NCI-H1105 treated with DMSO at 0.1 percent for 48 hours (cell line): ENCODE measurements at regions not wholly inside any gene's neighbourhood (a gene's known extent, or its start where the extent isn't known, plus 50 kb on each side); places are given as distances from the start of the nearest gene placed in this dataset.

Experiments used
- DNase-seq: peaks from one replicate; lab custom pipeline; 2025; lab: John Stamatoyannopoulos, UW

GRCh38 chr5:13477118-13477737 lies 467.3 kb downstream of the DNAH5 start:
- no peak for DNase-seq

DNA sequence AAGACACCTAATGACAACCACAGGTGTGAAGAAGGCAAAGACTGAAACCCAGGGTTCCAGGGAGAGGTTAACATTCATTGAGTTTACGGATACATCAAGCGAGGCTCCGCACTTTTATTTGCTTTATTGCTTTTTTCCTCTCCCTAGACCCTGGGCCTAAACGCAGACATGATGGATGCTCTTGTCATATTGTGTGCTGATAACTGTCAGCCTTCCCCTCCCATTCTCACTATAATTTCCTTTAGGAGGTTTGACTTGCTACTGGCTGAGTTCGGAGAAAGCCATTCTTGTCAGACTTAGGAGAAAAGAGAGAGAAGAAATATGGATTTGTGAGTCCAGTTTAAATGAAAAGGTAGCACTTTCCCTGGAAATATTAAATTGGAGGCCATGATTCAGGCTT lies 471.6 kb downstream of the DNAH5 start:
- no peak for DNase-seq

- DNase-seq = no peak
Measured at GRCh38 chr5:13470975-13471374, 473.5 kb downstream of the DNAH5 start.

DNA sequence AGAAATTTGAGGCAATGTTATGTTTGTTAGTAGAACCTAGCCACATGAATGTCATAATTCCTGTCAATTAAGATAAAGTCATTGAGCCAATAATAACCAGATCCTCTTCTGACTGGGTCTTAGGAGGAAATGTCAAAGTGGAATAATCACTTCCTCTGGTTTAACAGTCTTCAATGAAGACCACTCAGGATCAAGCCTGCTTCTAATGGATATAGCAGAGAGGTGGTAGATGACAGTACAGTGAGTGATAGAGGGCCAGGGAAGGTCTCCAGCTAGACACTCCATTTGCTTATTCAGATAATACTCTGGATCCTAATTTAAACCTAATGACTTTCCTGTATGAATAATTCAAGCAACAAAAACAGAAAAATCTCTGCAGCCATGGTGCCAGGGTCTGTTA lies 474.2 kb downstream of the DNAH5 start:
- DNase-seq = no peak

DNA sequence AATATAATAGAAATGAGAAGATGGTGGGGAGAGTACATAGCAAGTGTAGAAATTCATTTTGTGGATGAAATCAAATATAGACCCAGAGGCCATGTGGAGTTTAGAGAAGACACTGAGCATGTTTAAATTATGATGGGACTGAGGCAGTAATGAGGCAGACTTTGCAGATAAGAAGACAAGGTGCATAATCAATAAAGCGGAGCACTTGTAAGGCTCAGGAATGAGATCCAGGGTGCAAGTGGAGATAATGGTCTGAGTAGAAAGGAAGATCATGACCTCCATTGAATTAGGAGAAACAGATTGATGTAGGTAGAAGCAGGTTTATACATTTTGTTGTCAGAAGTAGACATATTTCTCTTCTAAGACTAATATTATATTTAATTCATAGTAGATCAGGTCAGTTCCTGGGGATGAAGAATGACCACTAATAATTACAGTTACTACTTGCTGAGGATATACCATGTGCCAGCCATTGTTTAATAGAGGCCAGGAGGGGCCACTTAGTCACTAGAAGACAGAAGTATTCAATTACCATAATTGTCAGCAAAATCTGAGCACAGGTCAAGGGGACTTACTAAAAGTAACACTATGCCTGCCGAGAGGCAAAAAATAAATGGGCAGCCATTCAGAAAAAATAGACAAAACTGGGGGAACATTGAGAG lies 479.8 kb downstream of the DNAH5 start:
- no peak for DNase-seq

- DNase-seq = no peak
Measured at GRCh38 chr5:13460587-13460986, 483.9 kb downstream of the DNAH5 start.

GRCh38 chr5:13454050-13454449 lies 490.4 kb downstream of the DNAH5 start:
- DNase-seq = no peak

- DNase-seq = no peak
Measured at GRCh38 chr5:13448843-13449242, 495.6 kb downstream of the DNAH5 start.

DNA sequence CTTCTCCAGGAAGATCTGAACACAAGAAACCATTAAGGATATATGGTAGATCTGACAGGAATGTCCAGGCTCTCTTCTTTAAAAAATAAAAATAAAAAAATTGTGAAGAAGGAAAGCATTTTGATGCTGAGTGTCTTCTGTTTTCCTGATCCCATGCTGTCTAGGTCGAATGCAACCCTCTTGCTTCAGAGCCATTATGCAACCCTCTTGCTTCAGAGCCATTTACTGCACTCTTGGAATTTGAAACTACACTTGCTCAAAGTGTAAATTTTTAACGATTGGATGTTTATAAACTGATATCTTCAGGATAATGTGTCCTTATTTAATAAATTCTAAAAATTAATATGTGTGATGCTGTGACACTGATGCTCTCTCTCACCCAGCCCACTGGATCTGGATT lies 505.1 kb downstream of the DNAH5 start:
- DNase-seq = no peak

DNA sequence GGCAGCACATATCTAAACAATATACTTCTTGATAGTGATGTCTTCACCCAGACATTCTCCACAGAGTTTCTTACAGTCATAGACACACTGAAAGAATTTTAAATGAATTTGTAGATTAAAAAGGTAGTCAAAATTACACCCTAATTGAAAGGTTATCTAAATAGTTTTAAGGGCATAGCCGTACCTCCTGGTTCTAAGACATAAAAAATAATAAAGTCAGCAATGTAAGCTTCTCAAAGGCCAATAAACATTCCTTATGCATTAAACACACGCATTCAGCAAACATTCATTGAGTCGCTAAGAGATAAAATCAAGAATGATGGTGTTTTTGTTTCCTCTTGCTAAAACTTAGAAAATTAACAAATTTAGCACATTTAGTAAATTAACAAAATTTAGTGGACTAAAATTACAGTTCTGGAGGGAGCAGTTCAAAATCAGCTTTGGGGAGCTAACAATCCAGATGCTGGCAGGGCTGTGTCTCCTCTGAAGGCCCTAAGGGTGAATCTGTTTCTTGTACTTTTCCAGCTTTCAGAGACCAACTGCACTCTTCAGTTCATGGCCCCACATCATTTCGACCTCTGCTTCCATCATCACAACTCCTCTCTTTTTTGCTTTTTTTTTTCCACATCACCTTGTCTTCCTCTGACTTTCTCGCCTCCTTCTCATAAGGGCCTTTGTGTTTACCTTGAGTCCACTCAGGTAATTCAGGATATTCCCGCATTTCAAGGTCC lies 516.5 kb downstream of the DNAH5 start:
- DNase-seq = no peak

GRCh38 chr5:13412040-13412595 lies 532.4 kb downstream of the DNAH5 start:
- peak; percentile 78 for DNase-seq

- DNase-seq = no peak
Measured at GRCh38 chr5:13408616-13409015, 535.9 kb downstream of the DNAH5 start.

DNA sequence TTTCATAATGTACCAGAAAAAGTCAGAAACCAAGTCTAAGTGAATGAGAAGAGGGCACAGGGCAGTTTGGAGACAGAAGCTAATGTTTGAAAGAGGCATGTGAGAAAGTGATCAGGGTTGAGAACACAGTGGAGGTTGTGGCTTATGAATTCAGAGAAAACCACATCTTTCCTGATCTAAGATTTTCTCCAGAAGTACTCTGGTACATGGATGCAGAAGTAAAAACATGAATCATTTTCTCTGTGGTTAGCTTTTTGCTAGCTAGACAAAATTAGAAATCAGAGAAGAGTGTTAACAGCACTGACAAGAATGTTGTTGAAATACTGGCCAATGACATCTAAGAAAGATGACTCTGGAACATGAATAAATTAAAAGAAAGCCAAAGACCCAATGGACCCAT lies 541.1 kb downstream of the DNAH5 start:
- DNase-seq = no peak

DNA sequence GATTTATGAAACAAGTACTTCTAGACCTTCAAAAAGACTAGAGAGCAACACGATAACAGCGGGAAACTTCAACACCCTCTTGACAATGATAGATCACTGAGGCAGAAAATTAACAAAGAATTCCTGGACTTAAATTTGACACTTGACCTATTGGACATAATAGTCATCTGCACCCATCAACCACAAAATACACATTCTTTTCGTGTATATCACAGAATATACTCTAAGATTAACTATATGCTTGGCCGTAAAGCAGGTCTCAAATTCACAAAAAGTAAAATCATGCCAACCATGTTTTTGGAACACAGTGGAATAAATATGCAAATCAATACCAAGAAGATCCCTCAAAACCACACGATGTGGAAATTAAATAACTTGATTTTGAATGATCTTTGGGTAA lies 559.4 kb downstream of the DNAH5 start:
- DNase-seq = no peak

DNA sequence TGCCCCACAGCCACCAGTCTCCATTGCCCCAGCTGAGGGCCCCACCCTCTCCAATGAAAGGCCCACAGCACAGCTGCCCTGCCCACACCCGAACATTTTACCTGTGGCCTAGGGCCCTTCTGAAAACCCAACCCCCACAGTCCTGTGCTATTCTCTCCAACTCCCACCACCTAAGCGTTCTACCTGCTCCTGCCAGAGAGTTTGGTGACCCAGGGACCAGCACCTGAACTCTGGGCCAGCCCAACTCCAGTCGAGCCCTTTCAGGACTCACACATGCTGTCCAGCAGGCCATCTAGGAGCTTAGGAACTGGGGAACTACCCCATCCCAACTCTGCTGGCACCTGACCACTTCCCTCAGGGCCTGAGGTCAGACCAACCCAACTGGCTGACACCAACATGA lies 562.3 kb downstream of the DNAH5 start:
- no peak for DNase-seq

DNA sequence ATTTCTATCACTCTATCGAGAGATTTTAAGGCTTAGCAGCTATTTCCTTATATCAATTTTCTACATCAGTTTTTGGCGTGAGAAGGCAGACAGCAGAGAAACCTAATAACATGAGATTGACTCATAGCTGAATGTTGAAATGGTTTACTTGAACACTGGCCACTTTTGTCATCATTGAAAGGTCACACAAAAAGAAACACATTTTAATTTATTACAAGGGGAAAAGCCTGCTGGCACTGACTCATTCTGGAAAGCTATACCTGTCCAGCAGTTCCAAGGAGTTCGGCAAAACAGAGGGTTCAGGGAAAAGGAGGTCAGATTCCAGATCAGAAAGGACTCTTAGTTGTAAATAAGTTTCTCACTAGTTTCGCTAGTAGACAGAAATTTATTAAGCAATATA lies 566.4 kb downstream of the DNAH5 start:
- DNase-seq = no peak

- no peak for DNase-seq
Measured at GRCh38 chr5:13359344-13359743, 585.1 kb downstream of the DNAH5 start.

GRCh38 chr5:13358342-13358741 lies 586.1 kb downstream of the DNAH5 start:
- no peak for DNase-seq

GRCh38 chr5:13357929-13358328 lies 586.6 kb downstream of the DNAH5 start:
- no peak for DNase-seq

DNA sequence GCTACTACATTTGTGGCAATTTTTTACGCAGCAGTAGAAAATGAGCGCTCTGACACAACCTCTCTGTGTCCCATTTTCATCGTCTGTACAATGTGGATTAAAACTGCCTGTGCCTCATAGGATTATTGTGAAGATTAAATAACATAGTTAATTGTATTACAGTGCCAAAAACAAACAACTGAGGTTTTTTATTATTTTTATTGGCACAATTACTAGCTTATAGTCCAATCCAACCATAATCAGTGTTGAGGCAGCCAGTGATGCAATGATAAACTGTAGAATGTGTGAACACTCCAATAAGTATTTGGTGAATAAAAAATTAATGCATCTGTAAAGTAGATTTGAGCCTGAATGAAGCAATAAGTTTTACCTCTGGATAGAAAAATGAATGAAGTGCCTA lies 588.3 kb downstream of the DNAH5 start:
- DNase-seq = no peak

- DNase-seq = no peak
Measured at GRCh38 chr5:13354611-13355010, 589.9 kb downstream of the DNAH5 start.

DNA sequence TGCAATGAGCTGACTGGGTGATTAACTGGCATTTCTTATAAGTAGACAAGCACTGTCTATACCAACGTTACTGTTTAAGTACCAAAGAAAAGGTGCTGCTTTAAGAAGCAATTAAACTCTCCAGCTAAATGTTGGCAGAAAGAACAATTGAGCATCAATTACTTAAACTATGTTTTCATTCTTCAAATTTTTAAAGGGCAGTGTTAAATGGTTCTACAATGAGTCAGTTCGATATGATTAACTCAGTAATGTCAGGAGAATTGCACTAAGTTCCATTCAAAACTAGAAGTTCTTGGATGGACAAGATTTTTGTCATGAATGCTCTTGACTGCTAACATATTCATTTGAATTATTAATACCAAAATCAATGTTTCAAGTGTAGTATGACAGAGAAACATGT lies 593.7 kb downstream of the DNAH5 start:
- peak; percentile 25 for DNase-seq

GRCh38 chr5:13348568-13348967 lies 595.9 kb downstream of the DNAH5 start:
- no peak for DNase-seq
